HCT116 (cell line): ENCODE measurements at regions not wholly inside any gene's neighbourhood (a gene's known extent, or its start where the extent isn't known, plus 50 kb on each side); places are given as distances from the start of the nearest gene placed in this dataset.
"Not testable (repeated sequence)": the region's sequence is repeated elsewhere in the genome, so short reads cannot be mapped to it uniquely, and the experiment has no call there.

Source experiments
- ATAC-seq: fragments of 200-7000 bp; cut with Tn5 transposase; 2 replicates; pipeline ENCODE4 v1.9.1; 2020; ENCODE audit warnings: mild to moderate bottlenecking, moderate library complexity
- BruUV-seq: library from RNA; stranded (reverse); fragments of 400-500 nt; replicated peaks from 2 replicates; lab custom pipeline; 2021; lab: Mats Ljungman, UMichigan
- CTCF ChIA-PET: fragments of 300-600 bp; sonication (Branson Sonifier 250); formaldehyde crosslinking; loops from one replicate; lab custom pipeline; 2021; ENCODE audit warnings: antibody characterized with exemption; lab: Charles Lee
- POLR2A ChIA-PET: fragments of 300-600, 350-600 bp; sonication (Branson Sonifier 250); formaldehyde crosslinking; loops from one replicate; lab custom pipeline; 2021; ENCODE audit warnings: antibody characterized with exemption; lab: Charles Lee
- RAD21 ChIA-PET, 2 experiments: fragments of 300-600 bp; sonication (Branson Sonifier 250); formaldehyde crosslinking; loops; one replicate each; lab custom pipeline; 2023; ENCODE audit warnings: low total read pairs in 2 of 2; ENCODE audit not compliant: uncharacterized antibody in 2 of 2, unreplicated experiment in 2 of 2, low non-redundant PET in 1 of 2; lab: Charles Lee
- DNase-seq: peaks from one replicate; pipeline ENCODE4 v3.0.0-alpha.2; 2010; ENCODE audit warnings: low read depth, low spot score
- H2AFZ ChIP-seq: fragments of 200-600 bp; shearing (Covaris generic), sonication (generic); 2 replicates; pipeline ENCODE4 v1.6.1; 2017; ENCODE audit warnings: low read depth, mixed run types, mixed read lengths, antibody characterized with exemption, low read length; ENCODE audit not compliant: poor library complexity, severe bottlenecking
- H3K27ac ChIP-seq: 2 replicates; pipeline ENCODE4 v1.5.1; 2012; ENCODE audit warnings: low read depth, low read length
- H3K27me3 ChIP-seq: fragments of 200-600 bp; sonication (generic); 2 replicates; pipeline ENCODE4 v1.6.1; 2016; ENCODE audit warnings: mixed run types, low read length, mixed read lengths; ENCODE audit not compliant: insufficient read depth
- H3K36me3 ChIP-seq, 2 experiments: fragments of 200-500 bp in 1 of 2; fragments of 200-600 bp in 1 of 2; sonication (Bioruptor generic) in 1 of 2; sonication (generic) in 1 of 2; 2 replicates each; pipeline versions ENCODE4 v1.5.1 to v1.6.1; 2014 to 2016; ENCODE audit warnings: low read length in 2 of 2, inconsistent platforms in 1 of 2, mixed read lengths in 1 of 2, mixed run types in 1 of 2; ENCODE audit not compliant: insufficient read depth in 2 of 2, control insufficient read depth in 1 of 2
- H3K4me1 ChIP-seq, 2 experiments: fragments of 200-600 bp in 1 of 2; sonication (generic) in 1 of 2; 2 replicates each; pipeline versions ENCODE4 v1.5.1 to v1.6.1; 2012 to 2017; ENCODE audit warnings: low read length in 2 of 2, inconsistent platforms in 1 of 2, mild to moderate bottlenecking in 1 of 2, mixed read lengths in 1 of 2, mixed run types in 1 of 2, moderate library complexity in 1 of 2; ENCODE audit not compliant: insufficient read depth in 2 of 2, control insufficient read depth in 1 of 2
- H3K4me2 ChIP-seq: fragments of 200-600 bp; sonication (generic); 2 replicates; pipeline ENCODE4 v1.6.1; 2017; ENCODE audit warnings: mixed run types, low read length, mixed read lengths
- H3K4me3 ChIP-seq, 2 experiments: fragments of 200-600 bp in 1 of 2; sonication (generic) in 1 of 2; replicated peaks in 1 of 2; 2 replicates each; pipeline ENCODE4 v1.5.1; 2011 to 2016; ENCODE audit warnings: low read length in 2 of 2, control low read depth in 1 of 2, low read depth in 1 of 2, mild to moderate bottlenecking in 1 of 2, mixed read lengths in 1 of 2, mixed run types in 1 of 2
- H3K79me2 ChIP-seq: fragments of 200-600 bp; sonication (generic); 2 replicates; pipeline ENCODE4 v1.6.1; 2017; ENCODE audit warnings: mild to moderate bottlenecking, mixed run types, low read length, moderate library complexity, mixed read lengths; ENCODE audit not compliant: insufficient read depth
- H3K9ac ChIP-seq: fragments of 200-600 bp; sonication (generic); 2 replicates; pipeline ENCODE4 v1.6.1; 2016; ENCODE audit warnings: low read length, mixed read lengths
- H3K9me2 ChIP-seq: fragments of 200-600 bp; sonication (generic), shearing (Covaris generic); 2 replicates; pipeline ENCODE4 v1.6.1; 2017; ENCODE audit warnings: mixed run types, mild to moderate bottlenecking, moderate library complexity; ENCODE audit not compliant: insufficient read depth
- H3K9me3 ChIP-seq, 2 experiments: fragments of 200-500 bp in 1 of 2; fragments of 200-600 bp in 1 of 2; sonication (Bioruptor generic) in 1 of 2; sonication (generic) in 1 of 2; 2 replicates each; pipeline ENCODE4 v1.6.1; 2014 to 2017; ENCODE audit warnings: low read length in 2 of 2, mixed read lengths in 2 of 2, inconsistent platforms in 1 of 2, low read depth in 1 of 2, mild to moderate bottlenecking in 1 of 2, mixed run types in 1 of 2, moderate library complexity in 1 of 2; ENCODE audit not compliant: control insufficient read depth in 1 of 2, insufficient read depth in 1 of 2
- H4K20me1 ChIP-seq: fragments of 200-600 bp; sonication (generic), shearing (Covaris generic); 2 replicates; pipeline ENCODE4 v1.6.1; 2017; ENCODE audit warnings: mixed run types, mild to moderate bottlenecking, moderate library complexity; ENCODE audit not compliant: insufficient read depth
- intact Hi-C: fragments of 100-400 bp; cut with micrococcal nuclease; formaldehyde crosslinking; loops from 2 replicates; pipeline ENCODE4 v1.10.0; 2022

DNA sequence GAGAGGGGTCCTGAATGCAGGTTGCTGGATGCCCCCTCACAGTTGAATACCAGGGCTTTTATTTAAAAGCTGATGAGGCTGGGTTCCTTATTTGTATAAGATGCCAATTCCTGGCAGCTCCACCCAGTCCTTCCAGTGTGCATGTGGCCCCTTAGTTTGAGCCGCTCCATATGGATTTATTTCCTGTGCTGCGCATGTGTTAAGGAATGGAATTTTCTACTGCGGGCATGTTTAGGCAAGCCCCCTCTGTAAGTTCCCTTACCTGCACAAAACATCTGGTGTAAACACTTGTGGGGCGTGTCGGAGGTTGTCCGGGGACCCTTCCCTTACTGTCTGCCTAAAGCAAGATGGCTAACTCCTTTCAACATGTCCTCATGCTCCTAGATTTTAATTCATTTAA is 1901.4 kb downstream of the KHDRBS2 start:
- H3K4me3 ChIP-seq, H3K27me3 ChIP-seq, H2AFZ ChIP-seq, H3K4me2 ChIP-seq, ATAC-seq, H4K20me1 ChIP-seq, POLR2A ChIA-PET, BruUV-seq, intact Hi-C loops, H3K9me2 ChIP-seq, DNase-seq, H3K36me3 ChIP-seq, H3K9ac ChIP-seq, H3K9me3 ChIP-seq, H3K79me2 ChIP-seq, H3K27ac ChIP-seq, H3K4me1 ChIP-seq, CTCF ChIA-PET, RAD21 ChIA-PET: not testable (repeated sequence)

DNA sequence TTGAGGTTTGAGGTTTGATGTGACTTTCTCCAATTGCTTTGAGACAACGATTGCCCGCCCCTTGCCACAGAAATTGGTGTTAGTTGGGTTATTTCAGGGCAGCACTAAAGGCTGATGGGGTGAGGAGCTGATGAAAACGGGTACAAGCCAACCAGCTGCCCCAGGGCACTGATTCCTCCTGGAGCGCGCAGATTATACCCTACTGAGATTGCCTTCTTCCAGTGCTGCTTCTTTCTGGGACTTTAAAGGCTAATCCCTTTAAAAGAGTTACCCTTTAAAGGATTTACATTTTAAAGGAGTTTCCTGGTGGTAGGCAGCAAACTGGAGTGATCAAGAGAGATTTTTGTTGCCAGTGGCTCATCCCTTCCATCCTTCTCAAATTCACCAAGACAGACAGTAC is 1903.3 kb downstream of the KHDRBS2 start:
- RAD21 ChIA-PET, result not testable (repeated sequence)

DNA sequence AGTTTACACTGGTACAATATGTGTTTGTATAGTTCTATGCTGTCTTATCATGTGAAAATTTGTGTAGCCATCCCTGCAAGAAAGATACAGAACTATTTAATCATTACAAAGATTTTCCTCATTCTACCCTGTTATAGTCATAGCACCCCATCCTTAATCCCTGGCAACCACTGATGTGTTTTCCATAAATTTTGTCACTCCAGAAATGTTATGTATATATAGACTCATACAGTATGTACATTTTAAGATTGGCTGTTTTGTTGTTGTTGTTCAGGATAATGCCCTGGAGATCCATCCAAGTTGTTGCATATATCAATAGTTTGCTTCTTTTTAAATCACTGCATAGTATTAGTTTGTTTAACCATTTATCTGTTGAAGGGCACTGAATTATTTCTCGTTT is 1911.9 kb downstream of the KHDRBS2 start:
- H4K20me1 ChIP-seq, H3K79me2 ChIP-seq, H3K4me2 ChIP-seq, H3K9ac ChIP-seq, RAD21 ChIA-PET, ATAC-seq, H3K9me3 ChIP-seq, H2AFZ ChIP-seq, H3K36me3 ChIP-seq, DNase-seq, POLR2A ChIA-PET, BruUV-seq, H3K4me1 ChIP-seq, H3K27ac ChIP-seq, H3K4me3 ChIP-seq, H3K9me2 ChIP-seq, intact Hi-C loops, CTCF ChIA-PET, H3K27me3 ChIP-seq: not testable (repeated sequence)

More for the DNA sequence above, 1903.3 kb downstream of the KHDRBS2 start:
- intact Hi-C loops, CTCF ChIA-PET, DNase-seq, H3K9me3 ChIP-seq, POLR2A ChIA-PET, H3K4me2 ChIP-seq, H3K79me2 ChIP-seq, H3K9me2 ChIP-seq, H3K36me3 ChIP-seq, H3K27ac ChIP-seq, H4K20me1 ChIP-seq, H3K4me1 ChIP-seq, ATAC-seq, H3K27me3 ChIP-seq, H2AFZ ChIP-seq, H3K9ac ChIP-seq, H3K4me3 ChIP-seq, BruUV-seq: not testable (repeated sequence)

DNA sequence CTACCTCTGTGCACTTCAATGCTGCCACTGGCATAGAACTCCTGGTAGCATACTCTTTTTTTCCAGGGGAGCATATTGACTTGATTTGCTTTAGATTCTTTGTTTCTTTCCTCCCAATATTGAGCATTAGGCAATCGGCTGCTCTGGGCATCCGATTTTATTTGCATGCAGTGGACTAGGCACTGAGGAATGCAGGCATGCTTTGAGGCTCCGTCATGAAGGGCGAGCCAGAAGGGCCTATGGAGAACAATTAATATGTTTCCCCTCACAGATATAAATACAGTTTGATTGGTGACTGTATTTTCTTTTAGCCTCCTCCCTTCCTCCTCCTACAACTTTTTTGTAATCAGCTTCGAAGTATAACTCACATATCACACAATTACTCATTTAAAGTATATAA is 1918.2 kb downstream of the KHDRBS2 start:
- H2AFZ ChIP-seq, H3K9me2 ChIP-seq, POLR2A ChIA-PET, DNase-seq, H3K27me3 ChIP-seq, H3K9me3 ChIP-seq, H4K20me1 ChIP-seq, BruUV-seq, H3K79me2 ChIP-seq, CTCF ChIA-PET, RAD21 ChIA-PET, H3K27ac ChIP-seq, H3K9ac ChIP-seq, H3K4me2 ChIP-seq, H3K4me3 ChIP-seq, H3K36me3 ChIP-seq, intact Hi-C loops, H3K4me1 ChIP-seq, ATAC-seq: not testable (repeated sequence)

DNA sequence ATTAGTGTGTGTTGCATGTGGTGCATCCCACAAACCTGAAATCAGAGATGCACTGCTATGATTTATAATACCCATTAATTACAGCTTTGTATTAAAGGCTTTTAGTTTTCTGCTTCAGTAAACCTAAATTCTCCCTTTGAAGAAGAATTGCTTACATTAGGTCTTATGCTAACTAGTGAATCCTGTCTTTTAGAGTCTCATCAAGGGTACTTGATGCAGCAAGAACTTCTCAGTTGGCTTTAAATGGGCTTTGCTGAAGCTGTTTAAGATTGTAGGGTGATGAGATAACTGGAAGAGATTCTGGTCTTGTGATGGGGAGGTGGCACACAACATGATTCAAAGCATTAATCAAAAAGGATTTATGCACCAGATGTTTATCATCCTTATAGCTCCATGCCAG is 1920.1 kb downstream of the KHDRBS2 start:
- CTCF ChIA-PET, H3K27me3 ChIP-seq, H3K36me3 ChIP-seq, DNase-seq, H3K79me2 ChIP-seq, ATAC-seq, H3K27ac ChIP-seq, H3K4me2 ChIP-seq, H3K9me3 ChIP-seq, intact Hi-C loops, H2AFZ ChIP-seq, BruUV-seq, H3K4me1 ChIP-seq, H3K4me3 ChIP-seq, POLR2A ChIA-PET, H4K20me1 ChIP-seq, H3K9ac ChIP-seq, RAD21 ChIA-PET, H3K9me2 ChIP-seq: not testable (repeated sequence)
